MM.1S (cell line): ENCODE measurements at regions not wholly inside any gene's neighbourhood (a gene's known extent, or its start where the extent isn't known, plus 50 kb on each side); places are given as distances from the start of the nearest gene placed in this dataset.

Source experiments
- DNase-seq: peaks from one replicate; pipeline ENCODE4 v3.0.0-alpha.2; 2015
- H2AFZ ChIP-seq: fragments of 300-600 bp; sonication (generic); 2 replicates; pipeline ENCODE4 v1.6.0; 2016; ENCODE audit warnings: antibody characterized with exemption, low read length
- H3F3A ChIP-seq: fragments of 300-600 bp; sonication (generic); 2 replicates; pipeline ENCODE4 v1.6.1; 2016; ENCODE audit warnings: mild to moderate bottlenecking, antibody characterized with exemption, low read length, moderate library complexity, mixed read lengths; ENCODE audit not compliant: insufficient read depth
- H3K27ac ChIP-seq: fragments of 300-600 bp; sonication (generic); 2 replicates; pipeline ENCODE4 v1.5.1; 2016; ENCODE audit warnings: mild to moderate bottlenecking, low read length
- H3K27me3 ChIP-seq: fragments of 300-600 bp; sonication (generic); replicated peaks from 2 replicates; pipeline ENCODE4 v1.6.0; 2016; ENCODE audit warnings: low read length; ENCODE audit not compliant: insufficient read depth
- H3K36me3 ChIP-seq: fragments of 300-600 bp; sonication (generic); replicated peaks from 2 replicates; pipeline ENCODE4 v1.6.1; 2016; ENCODE audit warnings: mild to moderate bottlenecking, low read length, mixed read lengths; ENCODE audit not compliant: insufficient read depth
- H3K4me1 ChIP-seq: fragments of 300-600 bp; sonication (generic); 2 replicates; pipeline ENCODE4 v1.6.1; 2016; ENCODE audit warnings: low read length, mixed read lengths
- H3K4me2 ChIP-seq: fragments of 300-600 bp; sonication (generic); 2 replicates; pipeline ENCODE4 v1.6.0; 2016; ENCODE audit warnings: low read depth, low read length
- H3K4me3 ChIP-seq: fragments of 300-600 bp; sonication (generic); 2 replicates; pipeline ENCODE4 v1.5.1; 2016; ENCODE audit warnings: low read length, mixed read lengths
- H3K79me2 ChIP-seq: fragments of 300-600 bp; sonication (generic); 2 replicates; pipeline ENCODE4 v1.6.1; 2016; ENCODE audit warnings: mixed run types, low read length, mixed read lengths
- H3K9ac ChIP-seq: fragments of 300-600 bp; sonication (generic); 2 replicates; pipeline ENCODE4 v1.6.1; 2016; ENCODE audit warnings: low read length, mixed read lengths
- H3K9me2 ChIP-seq: fragments of 300-600 bp; sonication (generic); replicated peaks from 2 replicates; pipeline ENCODE4 v1.6.1; 2016; ENCODE audit warnings: mild to moderate bottlenecking, low read length, mixed read lengths; ENCODE audit not compliant: insufficient read depth
- H3K9me3 ChIP-seq: fragments of 300-600 bp; sonication (generic); replicated peaks from 2 replicates; pipeline ENCODE4 v1.6.1; 2016; ENCODE audit warnings: mild to moderate bottlenecking, low read length, mixed read lengths; ENCODE audit not compliant: insufficient read depth
- H4K20me1 ChIP-seq: fragments of 300-600 bp; sonication (generic); 2 replicates; pipeline ENCODE4 v1.6.1; 2016; ENCODE audit warnings: mild to moderate bottlenecking, low read length, moderate library complexity, mixed read lengths; ENCODE audit not compliant: insufficient read depth
- CTCF ChIP-seq: fragments of 300-600 bp; sonication (generic); IDR thresholded peaks from 2 replicates; pipeline ENCODE4 v1.5.1; 2016; ENCODE audit warnings: antibody characterized with exemption, low read length, mixed read lengths
- EZH2 ChIP-seq: fragments of 300-600 bp; sonication (generic); optimal IDR thresholded peaks from 2 replicates; pipeline ENCODE3; 2017; ENCODE audit warnings: low read depth, mild to moderate bottlenecking, antibody characterized with exemption, low read length, mixed read lengths
- EZH2phosphoT487 ChIP-seq: fragments of 300-600 bp; sonication (generic); IDR thresholded peaks from 2 replicates; pipeline ENCODE4 v1.6.1; 2018; ENCODE audit warnings: antibody characterized with exemption, low read length

DNA sequence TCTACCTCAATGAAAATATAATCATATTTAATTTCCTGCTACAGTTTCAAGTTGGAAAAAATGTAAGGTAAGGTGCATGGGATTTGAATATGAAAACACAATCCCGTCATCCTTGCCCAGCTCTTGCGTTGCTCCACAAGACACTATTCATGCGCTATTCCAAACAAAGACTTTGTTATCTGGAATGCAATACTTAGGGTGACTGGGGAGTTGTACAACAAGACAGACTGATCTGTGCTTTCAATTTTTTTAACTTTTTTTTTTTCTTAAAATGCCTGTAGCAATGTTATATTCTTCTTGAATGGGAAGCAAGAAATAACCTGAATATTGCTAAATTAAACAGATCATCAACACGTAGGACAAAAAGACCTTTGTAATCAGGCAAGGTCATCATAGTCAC lies 1077.2 kb downstream of the TTLL7 start:
- Histone ChIP-seq H3F3A (no peaks in the 10 kb centered on the region), H3K79me2 (no peaks in the 10 kb centered on the region), H4K20me1 (no peaks in the 10 kb centered on the region), H3K27me3 (no peaks in the 10 kb centered on the region), H3K9me3 (no peaks in the 10 kb centered on the region), H3K27ac (no peak overlapping the region), H3K9ac (no peak overlapping the region), H3K4me3 (no peak overlapping the region), H2AFZ (no peak overlapping the region), H3K4me2 (no peak overlapping the region), H3K9me2 (no peaks in the 10 kb centered on the region), H3K36me3 (no peaks in the 10 kb centered on the region), H3K4me1 (no peaks in the 10 kb centered on the region)
- TF ChIP-seq EZH2phosphoT487 (no peak), EZH2 (no peak), CTCF (no peak)
- DNase-seq = no peak

DNA sequence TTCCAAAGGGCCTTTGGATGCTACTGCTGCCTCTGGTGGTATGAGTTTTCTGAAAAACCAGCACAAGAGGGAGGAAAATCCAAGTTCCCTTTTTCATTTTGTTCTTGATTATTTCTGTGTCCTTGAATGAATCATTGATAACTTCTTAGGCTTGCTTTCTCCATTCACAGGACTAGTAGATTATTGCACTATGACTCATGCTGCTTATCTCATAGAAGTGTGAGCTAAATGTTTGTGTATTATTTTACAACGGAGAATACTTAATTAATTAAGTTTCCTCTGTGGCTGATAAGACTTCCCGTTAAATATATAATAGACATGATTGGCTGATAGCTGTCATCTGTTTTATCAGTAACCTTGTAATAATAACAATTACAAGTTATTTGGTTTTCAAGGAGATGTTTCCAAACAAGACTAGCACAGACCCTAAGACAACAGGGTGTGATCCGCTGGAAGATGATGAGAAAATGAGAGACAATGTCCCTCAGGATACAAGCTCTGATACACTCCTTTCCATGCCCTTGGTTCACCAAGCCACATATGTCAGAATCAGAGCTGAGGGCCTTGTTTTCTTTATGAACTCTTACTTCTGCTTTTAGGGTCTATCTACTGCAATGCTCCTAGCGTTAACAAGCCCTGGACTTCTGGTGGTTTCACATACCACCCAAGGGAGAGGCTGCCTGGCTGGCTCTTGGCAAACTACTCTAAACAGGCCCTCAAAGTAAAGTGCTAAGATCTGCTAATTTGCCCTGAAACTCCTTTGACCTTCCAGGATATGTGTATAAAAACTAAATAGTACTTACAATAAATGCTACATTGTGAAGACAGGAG lies 1078.3 kb downstream of the TTLL7 start:
- no peak overlapping the region for H2AFZ ChIP-seq
- H3K4me3 ChIP-seq = no peak overlapping the region
- no peak for DNase-seq
- H3K79me2 ChIP-seq = no peaks in the 10 kb centered on the region
- H3K27me3 ChIP-seq = no peaks in the 10 kb centered on the region
- H3K9ac ChIP-seq = no peak overlapping the region
- H3K27ac ChIP-seq = no peak overlapping the region
- H3K4me2 ChIP-seq = no peak overlapping the region
- H4K20me1 ChIP-seq = no peaks in the 10 kb centered on the region
- no peaks in the 10 kb centered on the region for H3K36me3 ChIP-seq
- no peaks in the 10 kb centered on the region for H3F3A ChIP-seq
- TF ChIP-seq EZH2 (no peak), EZH2phosphoT487 (no peak), CTCF (no peak)
- H3K4me1 ChIP-seq = no peaks in the 10 kb centered on the region
- no peaks in the 10 kb centered on the region for H3K9me3 ChIP-seq
- no peaks in the 10 kb centered on the region for H3K9me2 ChIP-seq

DNA sequence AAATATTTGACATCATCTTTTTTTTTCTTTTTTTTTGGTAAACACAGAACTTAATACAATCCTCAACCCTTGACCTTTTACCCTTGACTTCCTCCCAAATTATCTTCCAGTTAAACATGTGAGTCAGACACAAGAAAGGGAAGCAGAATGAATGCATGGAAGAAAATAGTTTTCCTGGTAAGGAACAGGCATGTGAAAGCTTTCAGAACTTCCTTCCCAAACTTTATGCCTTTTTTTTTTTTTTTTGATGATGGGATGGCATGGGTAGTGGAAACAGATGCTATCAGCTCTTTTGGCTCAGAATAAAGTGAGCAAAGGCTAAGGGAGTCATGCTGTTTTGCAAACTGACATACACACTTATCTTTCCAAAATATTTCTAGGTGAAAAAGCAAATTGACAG lies 1079.1 kb downstream of the TTLL7 start:
- no peaks in the 10 kb centered on the region for H4K20me1 ChIP-seq

More for the DNA sequence above, 1079.1 kb downstream of the TTLL7 start:
- no peak overlapping the region for H3K4me2 ChIP-seq
- no peak overlapping the region for H3K27ac ChIP-seq
- H3K9ac ChIP-seq = no peak overlapping the region
- DNase-seq = no peak
- no peaks in the 10 kb centered on the region for H3K4me1 ChIP-seq
- H3K36me3 ChIP-seq = no peaks in the 10 kb centered on the region
- H3K79me2 ChIP-seq = no peaks in the 10 kb centered on the region
- H3K9me2 ChIP-seq = no peaks in the 10 kb centered on the region
- H3K4me3 ChIP-seq = no peak overlapping the region
- TF ChIP-seq CTCF = no peak
- no peak for TF ChIP-seq EZH2phosphoT487
- TF ChIP-seq EZH2 = no peak
- H3K27me3 ChIP-seq = no peaks in the 10 kb centered on the region
- H3F3A ChIP-seq = no peaks in the 10 kb centered on the region
- H2AFZ ChIP-seq = no peak overlapping the region
- H3K9me3 ChIP-seq = no peaks in the 10 kb centered on the region
